Subcutaneous abdominal adipose tissue (tissue), 5 donors: ENCODE measurements at regions not wholly inside any gene's neighbourhood (a gene's known extent, or its start where the extent isn't known, plus 50 kb on each side); places are given as distances from the start of the nearest gene placed in this dataset.

Source experiments
- H3K27ac ChIP-seq: one replicate; pipeline ENCODE4 v1.7.0; 2013; ENCODE audit warnings: low read depth, mild to moderate bottlenecking, inconsistent platforms, low read length, moderate library complexity
- H3K27me3 ChIP-seq, 5 donors: one replicate each; pipeline ENCODE4 v1.7.0; 2013; ENCODE audit warnings: low read length in 5 of 5, inconsistent platforms in 1 of 5; ENCODE audit not compliant: control insufficient read depth in 5 of 5, insufficient read depth in 4 of 5
- H3K36me3 ChIP-seq, 5 donors: one replicate each; pipeline ENCODE4 v1.7.0; 2013; ENCODE audit warnings: low read length in 5 of 5; ENCODE audit not compliant: control insufficient read depth in 5 of 5, insufficient read depth in 5 of 5
- H3K4me1 ChIP-seq, 5 donors: one replicate each; pipeline ENCODE4 v1.7.0; 2013; ENCODE audit warnings: low read length in 5 of 5, mild to moderate bottlenecking in 3 of 5, moderate library complexity in 1 of 5; ENCODE audit not compliant: control insufficient read depth in 5 of 5, insufficient read depth in 5 of 5
- H3K4me3 ChIP-seq, 5 donors: one replicate each; pipeline ENCODE4 v1.7.0; 2013; ENCODE audit warnings: low read length in 5 of 5, low read depth in 1 of 5
- H3K9ac ChIP-seq, 5 donors: one replicate each; pipeline ENCODE4 v1.7.0; 2013; ENCODE audit warnings: low read length in 5 of 5, mild to moderate bottlenecking in 4 of 5, moderate library complexity in 3 of 5
- H3K9me3 ChIP-seq, 5 donors: one replicate each; pipeline ENCODE4 v1.7.0; 2013; ENCODE audit warnings: low read length in 5 of 5; ENCODE audit not compliant: control insufficient read depth in 5 of 5
- donor health status: healthy.
- donor health status: healthy.
- donor health status: healthy.
- donor health status: healthy.
- donor health status: healthy.

DNA sequence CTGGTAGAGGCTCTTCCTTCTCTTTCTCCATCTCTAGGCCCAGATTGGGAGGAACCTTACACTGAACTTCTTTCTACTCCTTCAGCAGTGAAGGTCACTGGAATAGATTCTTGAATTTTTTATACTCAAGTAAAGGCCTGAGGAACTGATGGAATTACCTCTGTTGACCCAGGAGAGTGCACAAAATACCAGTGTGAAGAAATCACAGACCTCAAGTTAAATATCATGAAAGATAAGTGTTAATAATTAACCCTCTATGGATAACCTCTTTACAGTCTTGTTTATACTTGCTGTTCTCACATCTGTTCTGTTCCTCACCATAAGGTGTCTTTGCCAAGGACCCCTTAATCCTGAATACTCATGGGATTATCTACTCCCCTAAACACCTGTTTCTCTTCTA lies 244.4 kb upstream of the STAC start:
- no peaks in the 10 kb centered on the region for H3K27me3 ChIP-seq
- no peak overlapping the region for H3K9ac ChIP-seq
- no peaks in the 10 kb centered on the region for H3K4me1 ChIP-seq
- no peak overlapping the region for H3K4me3 ChIP-seq
- H3K9me3 ChIP-seq, result no peaks in the 10 kb centered on the region
- H3K36me3 ChIP-seq, result no peaks in the 10 kb centered on the region
- no peak overlapping the region for H3K27ac ChIP-seq

DNA sequence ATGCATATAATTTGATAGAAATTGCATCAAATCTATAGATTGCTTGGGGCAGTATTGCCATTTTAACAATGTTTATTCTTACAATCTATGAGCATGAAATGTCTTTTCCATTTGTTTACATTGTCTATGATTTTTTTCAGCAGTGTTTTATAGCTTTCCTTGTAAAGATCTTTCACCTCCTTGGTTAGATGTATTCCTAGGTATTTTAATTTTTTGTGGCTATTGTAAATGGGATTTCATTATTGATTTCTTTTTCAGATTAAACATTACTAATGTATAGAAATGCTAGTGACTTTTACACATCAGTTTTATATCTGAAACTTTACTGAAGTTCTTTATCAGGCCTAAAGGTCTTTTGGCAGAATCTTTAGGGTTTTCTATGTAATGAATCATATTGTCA lies 237.6 kb upstream of the STAC start:
- no peaks in the 10 kb centered on the region for H3K9me3 ChIP-seq

GRCh38 chr3:36146404-36146803 lies 233.9 kb upstream of the STAC start:
- Histone ChIP-seq H3K9ac (no peak overlapping the region), H3K36me3 (no peaks in the 10 kb centered on the region), H3K4me1 (peaks cover 0 to 14% (median 5%) of the 10 kb centered on the region in 5 donors), H3K4me3 (no peak overlapping the region), H3K9me3 (no peaks in the 10 kb centered on the region), H3K27me3 (no peaks in the 10 kb centered on the region), H3K27ac (no peak overlapping the region)

More for the DNA sequence above, 237.6 kb upstream of the STAC start:
- no peaks in the 10 kb centered on the region for H3K27me3 ChIP-seq
- H3K36me3 ChIP-seq, result no peaks in the 10 kb centered on the region
- peaks cover 0 to 14% (median 5%) of the 10 kb centered on the region in 5 donors for H3K4me1 ChIP-seq
- no peak overlapping the region for H3K4me3 ChIP-seq
- no peak overlapping the region for H3K27ac ChIP-seq
- H3K9ac ChIP-seq, result no peak overlapping the region

- H3K4me3 ChIP-seq, result no peak overlapping the region
- H3K4me1 ChIP-seq, result peaks cover 0 to 14% (median 5%) of the 10 kb centered on the region in 5 donors
- H3K9ac ChIP-seq, result no peak overlapping the region
- no peaks in the 10 kb centered on the region for H3K9me3 ChIP-seq
- H3K36me3 ChIP-seq, result no peaks in the 10 kb centered on the region
- no peaks in the 10 kb centered on the region for H3K27me3 ChIP-seq
- H3K27ac ChIP-seq, result no peak overlapping the region
These were observed 232.3 kb upstream of the STAC start for GRCh38 chr3:36147934-36148558.

GRCh38 chr3:36149447-36149865 lies 230.8 kb upstream of the STAC start:
- H3K27me3 ChIP-seq, result no peaks in the 10 kb centered on the region
- H3K4me1 ChIP-seq, result peaks cover 0 to under 1% (median 0%) of the 10 kb centered on the region in 5 donors
- H3K4me3 ChIP-seq, result no peak overlapping the region
- no peak overlapping the region for H3K9ac ChIP-seq
- H3K9me3 ChIP-seq, result no peaks in the 10 kb centered on the region
- no peak overlapping the region for H3K27ac ChIP-seq
- H3K36me3 ChIP-seq, result no peaks in the 10 kb centered on the region

DNA sequence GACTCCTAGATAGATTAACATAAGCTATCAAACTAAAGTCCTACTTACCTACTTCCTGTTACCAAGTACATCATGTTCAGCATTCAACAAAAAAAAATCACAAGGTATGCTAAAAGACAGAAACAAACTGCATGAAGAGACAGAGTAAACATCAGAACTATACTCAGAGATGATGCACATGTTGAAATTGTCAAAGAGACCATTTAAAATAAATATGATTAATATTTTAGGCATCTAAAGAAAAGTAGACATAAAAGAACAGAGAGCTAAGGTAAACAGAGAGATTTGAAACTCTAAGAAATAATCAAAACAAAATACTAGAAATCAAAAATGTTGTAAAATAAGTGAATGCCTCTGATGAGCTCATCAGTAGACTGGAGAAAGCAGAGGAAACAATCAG lies 224.8 kb upstream of the STAC start:
- no peaks in the 10 kb centered on the region for H3K9me3 ChIP-seq
- no peaks in the 10 kb centered on the region for H3K27me3 ChIP-seq
- no peak overlapping the region for H3K4me3 ChIP-seq
- H3K4me1 ChIP-seq, result no peaks in the 10 kb centered on the region
- no peak overlapping the region for H3K9ac ChIP-seq
- H3K27ac ChIP-seq, result no peak overlapping the region
- no peaks in the 10 kb centered on the region for H3K36me3 ChIP-seq

GRCh38 chr3:36164400-36164799 lies 215.9 kb upstream of the STAC start:
- H3K27ac ChIP-seq, result no peak overlapping the region
- no peaks in the 10 kb centered on the region for H3K9me3 ChIP-seq
- no peak overlapping the region for H3K4me3 ChIP-seq
- H3K27me3 ChIP-seq, result no peaks in the 10 kb centered on the region
- no peaks in the 10 kb centered on the region for H3K36me3 ChIP-seq
- no peak overlapping the region for H3K9ac ChIP-seq
- H3K4me1 ChIP-seq, result peaks cover 0 to 8% (median 0%) of the 10 kb centered on the region in 5 donors

GRCh38 chr3:36165509-36166290 lies 214.6 kb upstream of the STAC start:
- no peaks in the 10 kb centered on the region for H3K27me3 ChIP-seq
- H3K4me1 ChIP-seq, result peaks cover 0 to 8% (median 0%) of the 10 kb centered on the region in 5 donors
- H3K27ac ChIP-seq, result no peak overlapping the region
- H3K9me3 ChIP-seq, result no peaks in the 10 kb centered on the region
- no peaks in the 10 kb centered on the region for H3K36me3 ChIP-seq
- H3K4me3 ChIP-seq, result no peak overlapping the region
- no peak overlapping the region for H3K9ac ChIP-seq

DNA sequence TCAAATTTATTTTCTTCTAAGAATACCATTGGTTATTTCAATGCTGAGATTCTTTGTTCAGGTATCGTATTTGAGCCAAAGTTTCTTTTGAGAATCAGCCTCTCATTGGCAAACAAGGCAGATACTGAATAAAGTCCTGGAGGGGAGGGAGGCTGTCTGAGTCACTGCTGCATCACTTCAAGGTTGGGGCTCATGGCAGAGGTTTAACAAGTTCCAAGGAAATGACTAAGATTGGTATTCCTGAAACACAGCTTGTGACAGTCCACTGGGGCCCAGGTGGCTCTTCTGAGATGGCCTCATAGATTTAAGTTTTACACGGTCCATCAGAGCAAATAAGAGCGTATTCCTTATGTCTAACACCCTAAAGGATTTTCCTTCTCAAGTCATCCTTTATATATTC lies 213.8 kb upstream of the STAC start:
- no peaks in the 10 kb centered on the region for H3K27me3 ChIP-seq
- no peak overlapping the region for H3K9ac ChIP-seq
- peaks cover 0 to 4% (median 0%) of the 10 kb centered on the region in 5 donors for H3K4me1 ChIP-seq
- no peak overlapping the region for H3K27ac ChIP-seq
- H3K4me3 ChIP-seq, result no peak overlapping the region
- H3K9me3 ChIP-seq, result no peaks in the 10 kb centered on the region
- no peaks in the 10 kb centered on the region for H3K36me3 ChIP-seq

DNA sequence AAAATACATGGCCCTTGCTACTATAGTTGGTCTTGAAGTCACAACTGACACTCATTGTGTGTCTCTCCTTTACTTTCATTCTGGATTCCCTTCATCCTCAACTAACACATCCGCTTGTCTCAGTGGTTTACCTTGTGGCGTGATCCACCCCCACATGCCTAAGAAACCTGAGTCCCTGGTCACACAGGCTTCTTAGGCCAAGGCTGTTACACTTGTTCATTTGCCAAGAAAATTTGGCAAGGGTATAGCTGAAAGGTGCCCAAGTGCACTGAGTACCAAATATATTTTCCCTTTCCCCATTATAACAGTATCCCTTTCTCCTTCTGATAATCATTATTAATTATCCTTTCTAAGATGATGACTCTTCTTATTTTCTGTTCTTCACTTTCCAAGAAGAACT lies 207.6 kb upstream of the STAC start:
- H3K4me3 ChIP-seq, result no peak overlapping the region
- no peaks in the 10 kb centered on the region for H3K4me1 ChIP-seq
- H3K36me3 ChIP-seq, result no peaks in the 10 kb centered on the region
- H3K9ac ChIP-seq, result no peak overlapping the region
- no peak overlapping the region for H3K27ac ChIP-seq
- H3K27me3 ChIP-seq, result no peaks in the 10 kb centered on the region
- no peaks in the 10 kb centered on the region for H3K9me3 ChIP-seq
